Umbilical cord (tissue), 1 donor: ENCODE measurements at regions not wholly inside any gene's neighbourhood (a gene's known extent, or its start where the extent isn't known, plus 50 kb on each side); places are given as distances from the start of the nearest gene placed in this dataset.
"Not testable (repeated sequence)": the region's sequence is repeated elsewhere in the genome, so short reads cannot be mapped to it uniquely, and the experiment has no call there.

ENCODE experiments used
- DNase-seq: peaks from one replicate; pipeline ENCODE4 v3.0.0-alpha.2; 2015; ENCODE audit warnings: low spot score

- DNase-seq: no peak
Observed at GRCh38 chr12:131436922-131437705, 273.8 kb upstream of the SFSWAP start.

- no peak for DNase-seq
Observed at GRCh38 chr12:131437706-131438492, 273.0 kb upstream of the SFSWAP start.

- DNase-seq: not testable (repeated sequence)
Observed at GRCh38 chr12:131438493-131438835, 272.4 kb upstream of the SFSWAP start.

- DNase-seq: no peak
Observed at GRCh38 chr12:131438881-131439280, 272.0 kb upstream of the SFSWAP start.

DNA sequence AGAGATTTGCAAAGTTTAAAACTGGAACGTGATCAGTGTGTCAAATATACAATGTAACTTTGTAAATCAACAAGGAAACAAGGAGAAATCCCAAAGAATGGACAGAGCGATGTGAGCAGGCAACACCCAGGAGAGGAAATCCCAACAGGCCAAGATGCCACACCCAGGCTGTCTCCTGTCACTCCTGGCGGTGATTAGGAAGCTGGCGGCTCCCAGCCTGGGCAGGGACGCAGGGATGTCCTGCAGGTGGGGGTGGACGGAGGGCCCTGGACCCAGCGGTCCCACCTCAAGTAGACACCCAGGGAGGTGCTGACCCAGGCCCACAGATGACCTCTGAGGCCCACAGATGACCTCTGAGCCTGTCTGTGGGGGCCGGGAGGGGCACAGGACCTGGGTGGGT is 271.1 kb upstream of the SFSWAP start:
- not testable (repeated sequence) for DNase-seq

DNA sequence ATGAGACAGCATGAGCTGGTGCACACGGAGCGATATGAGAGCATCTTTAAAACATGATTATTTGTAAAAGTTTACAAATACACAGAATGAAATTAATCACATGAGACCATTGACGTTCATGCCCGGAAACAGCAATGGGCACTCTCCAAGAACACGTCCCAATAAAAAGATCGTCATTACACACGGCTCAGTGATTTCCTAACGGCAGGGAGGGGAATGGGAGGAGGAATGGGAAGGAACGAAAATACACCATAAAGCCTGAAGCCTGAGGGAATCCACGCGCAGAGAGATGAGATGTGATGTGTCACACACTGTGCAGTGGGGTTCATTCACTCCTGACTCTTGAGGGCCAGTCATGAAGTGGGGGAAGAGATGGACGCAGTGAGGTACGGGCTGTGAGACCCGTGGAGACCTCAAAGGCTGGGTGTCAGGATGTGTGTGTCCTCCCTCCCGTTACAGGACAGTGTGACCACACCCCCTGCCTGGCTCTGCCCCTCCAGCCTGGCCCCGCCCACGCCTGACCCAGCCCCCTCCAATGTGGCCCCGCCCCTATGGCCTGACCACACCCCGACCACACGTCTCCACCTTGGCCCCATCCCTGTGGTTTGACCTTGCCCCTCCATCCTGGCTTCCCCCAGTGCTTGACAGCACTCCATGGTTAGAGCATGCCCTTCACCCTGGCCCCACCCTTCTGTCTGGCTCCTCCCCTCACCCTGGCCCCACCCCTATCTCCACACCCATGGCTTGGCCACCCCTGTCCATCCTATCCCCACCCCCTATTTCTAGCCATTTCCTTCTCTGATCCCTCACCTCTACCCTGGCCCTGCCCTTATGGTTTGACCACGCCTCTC is 270.5 kb upstream of the SFSWAP start:
- DNase-seq: not testable (repeated sequence)

- no peak for DNase-seq
Observed at GRCh38 chr12:131441060-131441396, 269.9 kb upstream of the SFSWAP start.

DNA sequence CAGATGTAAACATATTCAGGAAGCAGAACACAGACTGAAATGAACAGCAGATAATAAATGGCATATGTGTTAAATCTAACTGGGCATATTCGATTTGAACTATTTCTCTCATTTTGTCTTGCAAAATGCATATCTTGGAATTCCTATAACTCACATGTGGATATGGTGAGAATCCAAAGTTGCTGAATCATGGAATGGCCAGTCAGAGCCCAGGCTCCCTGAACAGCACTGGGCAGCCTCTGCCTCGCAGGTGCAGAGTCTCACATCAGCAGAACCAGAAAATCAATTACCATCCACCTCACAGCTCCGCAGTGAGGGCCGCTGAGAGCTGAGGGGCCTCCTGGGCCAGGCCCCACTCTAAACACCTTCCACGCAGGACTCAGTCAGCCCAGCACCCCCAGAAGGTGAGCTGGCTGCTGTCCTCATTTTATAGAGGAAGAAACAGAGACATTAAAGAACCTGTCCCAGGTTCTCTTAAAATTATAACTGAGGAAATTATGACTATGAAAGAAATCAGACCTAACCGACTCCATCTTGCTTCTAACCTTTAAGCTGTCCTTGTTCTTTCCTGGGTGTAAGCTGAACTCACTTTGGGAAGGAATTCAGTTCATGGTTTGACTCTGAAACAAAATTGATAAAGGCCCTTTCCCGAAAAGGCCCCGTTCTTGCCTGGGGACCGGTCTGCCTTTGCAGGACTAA is 269.1 kb upstream of the SFSWAP start:
- no peak for DNase-seq

GRCh38 chr12:131442337-131442918 is 268.5 kb upstream of the SFSWAP start:
- DNase-seq: no peak

- DNase-seq: no peak
Observed at GRCh38 chr12:131443019-131444000, 267.6 kb upstream of the SFSWAP start.

DNA sequence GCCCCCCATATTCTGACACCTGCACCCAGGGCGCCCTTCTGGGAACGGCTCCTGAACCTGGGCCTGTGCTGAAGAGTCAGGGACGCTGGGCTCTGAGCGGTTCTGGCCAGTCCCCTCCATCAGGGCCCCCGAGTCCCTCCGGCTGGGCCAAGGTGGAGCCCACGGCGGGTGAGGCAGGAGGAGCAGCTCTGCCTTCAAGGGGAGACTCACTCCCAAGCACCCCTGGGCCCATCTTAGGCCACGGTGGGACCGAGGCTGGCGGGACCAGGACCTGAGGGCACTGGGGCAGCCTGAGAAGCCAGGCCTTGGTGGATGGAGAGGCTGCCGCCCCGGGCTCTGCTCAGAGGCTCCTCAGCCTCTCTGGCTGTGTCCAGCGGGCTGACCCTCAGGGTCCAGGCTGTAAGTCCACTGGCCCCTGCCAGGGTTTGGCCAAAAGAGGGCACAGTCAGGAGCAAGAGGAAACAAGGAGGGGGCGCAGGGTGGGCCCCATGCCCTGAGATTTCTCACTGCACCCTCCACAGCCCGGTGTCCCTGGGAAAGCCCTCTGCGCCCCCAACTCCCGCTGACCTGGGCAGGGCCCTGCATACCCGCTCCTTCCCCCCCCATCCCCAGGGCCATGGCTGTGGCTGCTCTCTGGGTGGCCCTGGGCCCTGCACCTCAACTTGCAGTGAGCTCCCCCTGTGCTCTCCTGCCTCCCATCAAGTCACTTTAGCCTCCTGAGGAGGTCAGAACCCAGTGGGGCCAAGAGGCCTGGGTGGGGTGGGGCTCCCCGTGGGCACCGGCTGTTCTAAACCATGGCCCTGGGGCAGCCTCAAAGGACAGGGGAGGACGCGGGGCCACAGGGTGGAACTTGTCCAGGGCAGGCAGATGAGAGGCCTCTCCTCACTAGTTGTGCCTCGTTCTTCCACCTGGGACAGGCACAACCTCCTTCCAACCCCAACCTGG is 266.4 kb upstream of the SFSWAP start:
- DNase-seq: no peak

DNA sequence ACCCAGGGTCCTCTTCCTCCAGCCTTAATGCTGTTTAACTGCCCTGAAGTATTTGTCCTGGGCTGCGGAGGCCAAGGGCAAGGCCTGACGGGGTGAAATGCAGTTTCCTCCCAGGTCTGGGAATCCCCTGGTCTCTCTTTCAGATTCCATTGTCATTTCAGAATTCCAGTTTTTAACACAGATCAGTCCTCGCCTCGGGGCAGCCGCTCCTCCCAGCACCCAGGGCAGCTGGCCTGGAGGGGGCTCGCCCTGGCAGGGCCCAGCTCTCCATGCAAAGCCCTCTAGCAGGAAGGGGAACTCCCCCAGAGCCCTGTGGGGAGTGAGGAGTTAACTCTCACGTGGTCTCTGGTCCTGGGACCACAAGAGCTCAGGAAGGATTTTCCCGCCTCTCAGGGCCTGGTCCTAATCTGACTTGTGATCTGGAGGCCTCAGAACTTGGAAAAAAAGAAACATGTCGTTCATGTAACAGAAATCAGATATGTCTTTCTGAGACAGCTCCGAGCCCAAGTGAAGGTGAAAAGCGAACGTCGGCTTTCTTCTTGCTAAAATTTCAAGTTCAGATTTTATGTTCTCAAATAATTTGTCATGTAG is 265.6 kb upstream of the SFSWAP start:
- DNase-seq: peak; percentile 49

DNA sequence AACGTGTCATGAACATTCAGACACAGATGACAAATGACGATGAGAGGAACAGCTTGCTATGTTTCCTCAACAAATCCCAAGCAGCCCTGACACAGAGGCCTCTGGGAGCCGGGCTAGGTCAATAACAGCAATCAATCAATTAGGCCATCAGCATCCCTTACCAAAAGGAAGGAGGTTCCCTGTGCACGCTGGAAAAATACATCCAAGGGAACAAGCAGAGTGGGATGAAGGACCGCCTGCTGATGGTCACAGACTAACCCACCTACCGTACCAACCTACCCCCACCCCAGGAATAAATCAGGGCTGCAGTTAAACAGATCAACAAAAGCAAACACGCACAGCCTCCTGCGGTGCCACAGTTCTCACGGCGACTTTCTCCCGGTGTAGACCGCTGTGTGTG is 265.1 kb upstream of the SFSWAP start:
- no peak for DNase-seq

GRCh38 chr12:131447636-131448035 is 263.3 kb upstream of the SFSWAP start:
- not testable (repeated sequence) for DNase-seq

DNA sequence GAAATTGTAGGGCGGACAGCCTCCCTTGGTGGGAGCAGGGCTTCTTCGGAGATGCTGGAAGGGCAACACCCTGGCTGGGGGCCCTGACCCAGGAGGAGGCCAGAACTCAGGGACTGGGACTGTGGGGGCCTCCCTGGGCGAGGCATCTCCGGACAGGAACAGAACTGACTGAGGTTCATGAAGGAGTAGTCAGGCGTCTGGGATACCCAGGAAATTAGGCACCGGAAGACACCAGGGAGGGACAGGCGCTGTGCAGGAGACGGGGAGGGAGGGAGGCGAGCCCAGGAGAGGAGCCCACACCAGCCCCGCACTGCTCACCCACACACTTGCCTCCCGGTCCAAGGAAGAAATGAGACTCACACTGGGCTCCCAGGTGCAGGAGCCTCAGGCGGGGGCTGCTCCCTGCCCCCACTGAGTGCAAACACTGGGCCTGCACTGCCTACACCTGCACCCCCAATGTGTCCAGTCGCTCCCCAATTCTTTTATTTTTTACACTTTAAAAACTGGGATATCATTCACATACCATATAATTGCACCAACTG is 262.6 kb upstream of the SFSWAP start:
- no peak for DNase-seq

DNA sequence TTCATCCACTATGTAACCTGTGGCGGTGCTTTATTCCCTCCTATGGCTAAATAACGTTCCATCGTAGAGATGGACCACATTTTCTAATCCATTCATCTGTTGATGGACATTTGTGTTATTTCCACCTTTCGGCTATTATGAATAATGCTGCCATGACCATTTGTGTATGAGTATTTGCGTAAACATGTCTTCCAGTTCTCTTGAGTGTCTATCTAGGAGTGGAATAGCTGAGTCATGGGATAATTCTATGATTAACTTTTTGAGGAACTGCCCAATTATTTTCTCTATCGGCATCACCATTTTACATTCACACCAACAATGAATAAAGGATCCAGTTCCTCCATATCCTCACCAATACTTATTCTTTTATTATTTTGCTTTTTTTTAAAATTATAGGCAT is 261.9 kb upstream of the SFSWAP start:
- no peak for DNase-seq

DNA sequence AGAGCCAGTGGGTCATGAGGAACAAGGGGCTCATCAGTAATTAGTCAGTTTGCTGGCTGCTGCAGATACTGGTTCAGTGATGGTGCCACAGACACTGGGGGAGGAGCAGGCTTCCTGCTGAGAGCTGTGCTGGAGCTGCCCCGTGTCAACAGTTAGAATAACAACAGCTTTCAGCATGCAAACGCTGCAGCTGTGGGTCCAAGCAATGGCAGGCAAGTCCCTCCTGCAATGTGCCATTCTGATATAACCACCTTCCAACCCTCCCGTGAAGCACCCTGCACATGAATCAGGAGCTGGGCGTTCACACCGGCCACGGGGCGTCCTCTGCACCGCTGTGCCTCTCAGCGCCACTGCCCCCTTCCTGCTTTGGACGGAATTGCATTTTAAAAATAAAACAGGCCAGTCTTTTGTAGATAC is 258.4 kb upstream of the SFSWAP start:
- no peak for DNase-seq
